Memory B cell (primary cell): ENCODE measurements at regions not wholly inside any gene's neighbourhood (a gene's known extent, or its start where the extent isn't known, plus 50 kb on each side); places are given as distances from the start of the nearest gene placed in this dataset.
"Not testable (repeated sequence)": the region's sequence is repeated elsewhere in the genome, so short reads cannot be mapped to it uniquely, and the experiment has no call there.

Experiments used
- ATAC-seq: fragments of 150-1000 bp; cut with Tn5 transposase; 2 replicates; pipeline ENCODE4 v1.10.0; 2021; ENCODE audit warnings: low read depth, mild to moderate bottlenecking, moderate library complexity
- DNase-seq, 2 donors: peaks; one replicate each; pipeline ENCODE4 v3.0.0; 2022; ENCODE audit warnings: low spot score in 2 of 2
- H3K27ac Mint-ChIP-seq: one replicate; pipeline ENCODE4 v1.8.0; 2022; ENCODE audit warnings: mild to moderate bottlenecking, moderate library complexity, mixed read lengths
- H3K27me3 Mint-ChIP-seq: one replicate; pipeline ENCODE4 v1.8.0; 2022; ENCODE audit warnings: mixed read lengths
- H3K36me3 Mint-ChIP-seq: one replicate; pipeline ENCODE4 v1.8.0; 2022; ENCODE audit warnings: mild to moderate bottlenecking, mixed read lengths
- H3K4me1 Mint-ChIP-seq: one replicate; pipeline ENCODE4 v1.8.0; 2022; ENCODE audit warnings: mixed read lengths
- H3K4me3 Mint-ChIP-seq: one replicate; pipeline ENCODE4 v1.8.0; 2022; ENCODE audit warnings: mild to moderate bottlenecking, moderate library complexity, mixed read lengths
- H3K9me3 Mint-ChIP-seq: one replicate; pipeline ENCODE4 v1.8.0; 2022; ENCODE audit warnings: mixed read lengths

GRCh38 chr3:186440891-186441290 is 78.9 kb upstream of the DGKG start:
- Mint-ChIP-seq H3K9me3 (no peaks in the 10 kb centered on the region), H3K36me3 (no peaks in the 10 kb centered on the region), H3K27me3 (no peaks in the 10 kb centered on the region), H3K4me1 (no peaks in the 10 kb centered on the region), H3K4me3 (no peak overlapping the region), H3K27ac (peak overlapping the region; percentile 28)
- DNase-seq (no peak), ATAC-seq (no peak)

- H3K27me3 Mint-ChIP-seq = no peaks in the 10 kb centered on the region
Measured at GRCh38 chr3:186439725-186440124, 77.7 kb upstream of the DGKG start.

GRCh38 chr3:186435332-186435731 is 73.3 kb upstream of the DGKG start:
- not testable (repeated sequence) for H3K9me3 Mint-ChIP-seq, H3K4me3 Mint-ChIP-seq, H3K36me3 Mint-ChIP-seq, H3K27me3 Mint-ChIP-seq, H3K4me1 Mint-ChIP-seq, DNase-seq, H3K27ac Mint-ChIP-seq, ATAC-seq

More at GRCh38 chr3:186439725-186440124, 77.7 kb upstream of the DGKG start:
- H3K36me3 Mint-ChIP-seq = no peaks in the 10 kb centered on the region
- DNase-seq (no peak), ATAC-seq (no peak)
- no peaks in the 10 kb centered on the region for H3K9me3 Mint-ChIP-seq
- H3K4me1 Mint-ChIP-seq = no peaks in the 10 kb centered on the region
- no peak overlapping the region for H3K27ac Mint-ChIP-seq
- H3K4me3 Mint-ChIP-seq = no peak overlapping the region

- H3K27ac Mint-ChIP-seq = no peak overlapping the region
- no peaks in the 10 kb centered on the region for H3K36me3 Mint-ChIP-seq
Measured at GRCh38 chr3:186432944-186433732, 71.1 kb upstream of the DGKG start.

GRCh38 chr3:186432189-186432588 is 70.2 kb upstream of the DGKG start:
- Mint-ChIP-seq H3K4me1 (peaks cover 5% of the 10 kb centered on the region), H3K9me3 (no peaks in the 10 kb centered on the region), H3K27me3 (no peaks in the 10 kb centered on the region), H3K36me3 (no peaks in the 10 kb centered on the region), H3K27ac (no peak overlapping the region), H3K4me3 (no peak overlapping the region)
- ATAC-seq (no peak), DNase-seq (no peak)

More at GRCh38 chr3:186432944-186433732, 71.1 kb upstream of the DGKG start:
- H3K9me3 Mint-ChIP-seq = no peaks in the 10 kb centered on the region
- DNase-seq (no peak), ATAC-seq (no peak)
- no peaks in the 10 kb centered on the region for H3K4me1 Mint-ChIP-seq
- H3K27me3 Mint-ChIP-seq = no peaks in the 10 kb centered on the region
- no peak overlapping the region for H3K4me3 Mint-ChIP-seq

GRCh38 chr3:186427627-186428281 is 65.7 kb upstream of the DGKG start:
- H3K36me3 Mint-ChIP-seq = no peaks in the 10 kb centered on the region
- peaks cover 17% of the 10 kb centered on the region for H3K4me1 Mint-ChIP-seq
- no peaks in the 10 kb centered on the region for H3K9me3 Mint-ChIP-seq
- DNase-seq (no peak), ATAC-seq (no peak)
- no peak overlapping the region for H3K4me3 Mint-ChIP-seq
- no peaks in the 10 kb centered on the region for H3K27me3 Mint-ChIP-seq
- no peak overlapping the region for H3K27ac Mint-ChIP-seq

- Mint-ChIP-seq H3K36me3 (no peaks in the 10 kb centered on the region), H3K9me3 (no peaks in the 10 kb centered on the region), H3K4me3 (peak overlapping the region; percentile 59), H3K4me1 (peaks cover 17% of the 10 kb centered on the region), H3K27me3 (no peaks in the 10 kb centered on the region), H3K27ac (no peak overlapping the region)
- ATAC-seq (peak; percentile 62), DNase-seq (no peak)
Measured at GRCh38 chr3:186425788-186426730, 64.0 kb upstream of the DGKG start.

GRCh38 chr3:186421946-186422345 is 59.9 kb upstream of the DGKG start:
- Mint-ChIP-seq H3K27me3 (no peaks in the 10 kb centered on the region), H3K27ac (no peak overlapping the region)

GRCh38 chr3:186418671-186419145 is 56.7 kb upstream of the DGKG start:
- peaks cover 2% of the 10 kb centered on the region for H3K9me3 Mint-ChIP-seq
- H3K4me1 Mint-ChIP-seq = peaks cover 18% of the 10 kb centered on the region
- no peak for DNase-seq
- H3K4me3 Mint-ChIP-seq = no peak overlapping the region
- no peaks in the 10 kb centered on the region for H3K27me3 Mint-ChIP-seq
- no peak for ATAC-seq
- no peak overlapping the region for H3K27ac Mint-ChIP-seq
- H3K36me3 Mint-ChIP-seq = no peaks in the 10 kb centered on the region

More at GRCh38 chr3:186421946-186422345, 59.9 kb upstream of the DGKG start:
- DNase-seq = no peak
- H3K36me3 Mint-ChIP-seq = no peaks in the 10 kb centered on the region
- ATAC-seq = no peak
- peaks cover 12% of the 10 kb centered on the region for H3K4me1 Mint-ChIP-seq
- no peak overlapping the region for H3K4me3 Mint-ChIP-seq
- H3K9me3 Mint-ChIP-seq = no peaks in the 10 kb centered on the region

- Mint-ChIP-seq H3K36me3 (no peaks in the 10 kb centered on the region), H3K27ac (no peak overlapping the region), H3K4me1 (peaks cover 26% of the 10 kb centered on the region), H3K9me3 (peaks cover 2% of the 10 kb centered on the region), H3K4me3 (no peak overlapping the region), H3K27me3 (no peaks in the 10 kb centered on the region)
- ATAC-seq (no peak), DNase-seq (no peak)
Measured at GRCh38 chr3:186417791-186418190, 55.8 kb upstream of the DGKG start.

- H3K9me3 Mint-ChIP-seq = peaks cover 2% of the 10 kb centered on the region
- no peaks in the 10 kb centered on the region for H3K36me3 Mint-ChIP-seq
- H3K4me1 Mint-ChIP-seq = peaks cover 28% of the 10 kb centered on the region
- no peaks in the 10 kb centered on the region for H3K27me3 Mint-ChIP-seq
- H3K27ac Mint-ChIP-seq = no peak overlapping the region
- ATAC-seq (no peak), DNase-seq (no peak)
- H3K4me3 Mint-ChIP-seq = peak overlapping the region; percentile 91
Measured at GRCh38 chr3:186414735-186415419, 52.8 kb upstream of the DGKG start.

- ATAC-seq = peak; percentile 90
- H3K4me1 Mint-ChIP-seq = peaks cover 28% of the 10 kb centered on the region
- H3K27me3 Mint-ChIP-seq = no peaks in the 10 kb centered on the region
- peak overlapping the region; percentile 91 for H3K4me3 Mint-ChIP-seq
- no peaks in the 10 kb centered on the region for H3K36me3 Mint-ChIP-seq
- peak; percentile 31 to 38 for DNase-seq
- peak overlapping the region; percentile 85 for H3K27ac Mint-ChIP-seq
- peaks cover 2% of the 10 kb centered on the region for H3K9me3 Mint-ChIP-seq
Measured at GRCh38 chr3:186413615-186414415, 51.8 kb upstream of the DGKG start.

GRCh38 chr3:186411994-186412393 is 50.0 kb upstream of the DGKG start:
- Mint-ChIP-seq H3K4me1 (peaks cover 28% of the 10 kb centered on the region), H3K4me3 (no peak overlapping the region), H3K9me3 (peaks cover 2% of the 10 kb centered on the region), H3K27me3 (no peaks in the 10 kb centered on the region), H3K27ac (peak overlapping the region; percentile 41), H3K36me3 (no peaks in the 10 kb centered on the region)
- DNase-seq = no peak
- no peak for ATAC-seq
